ENCODE measurements at regions not wholly inside any gene's neighbourhood (a gene's known extent, or its start where the extent isn't known, plus 50 kb on each side); places are given as distances from the start of the nearest gene placed in this dataset.
A peak's percentile ranks its signal among the peaks of the same experiment; 100 is the strongest.

- DNase-seq = no peak
Measured at GRCh38 chr10:36351159-36351558, 709.1 kb upstream of the FZD8 start.

- DNase-seq = peak; percentile 96
Measured at GRCh38 chr10:36349445-36350078, 707.5 kb upstream of the FZD8 start.

GRCh38 chr10:36345807-36346206, 703.7 kb upstream of the FZD8 start:
- DNase-seq = peak; percentile 28

GRCh38 chr10:36345175-36345533, 703.1 kb upstream of the FZD8 start:
- DNase-seq = no peak

GRCh38 chr10:36344240-36345174, 702.4 kb upstream of the FZD8 start:
- peak; percentile 69 for DNase-seq

- DNase-seq = no peak
Measured at GRCh38 chr10:36342781-36343180, 700.7 kb upstream of the FZD8 start.

GRCh38 chr10:36341471-36341870, 699.4 kb upstream of the FZD8 start:
- no peak for DNase-seq

- DNase-seq = peak; percentile 50
Measured at GRCh38 chr10:36336315-36336714, 694.2 kb upstream of the FZD8 start.

- no peak for DNase-seq
Measured at GRCh38 chr10:36333446-36333845, 691.4 kb upstream of the FZD8 start.

GRCh38 chr10:36332926-36333325, 690.8 kb upstream of the FZD8 start:
- no peak for DNase-seq

- no peak for DNase-seq
Measured at GRCh38 chr10:36331121-36331520, 689.0 kb upstream of the FZD8 start.

GRCh38 chr10:36325815-36326214, 683.7 kb upstream of the FZD8 start:
- DNase-seq = no peak

GRCh38 chr10:36324831-36325230, 682.7 kb upstream of the FZD8 start:
- no peak for DNase-seq

- no peak for DNase-seq
Measured at GRCh38 chr10:36313142-36313541, 671.0 kb upstream of the FZD8 start.

- DNase-seq = no peak
Measured at GRCh38 chr10:36303896-36304295, 661.8 kb upstream of the FZD8 start.

GRCh38 chr10:36302086-36302485, 660.0 kb upstream of the FZD8 start:
- DNase-seq = no peak

GRCh38 chr10:36301539-36301938, 659.4 kb upstream of the FZD8 start:
- no peak for DNase-seq

- no peak for DNase-seq
Measured at GRCh38 chr10:36301139-36301538, 659.0 kb upstream of the FZD8 start.

- no peak for DNase-seq
Measured at GRCh38 chr10:36283827-36284226, 641.7 kb upstream of the FZD8 start.

- peak; percentile 60 for DNase-seq
Measured at GRCh38 chr10:36281831-36282331, 639.8 kb upstream of the FZD8 start.

- DNase-seq = peak; percentile 2
Measured at GRCh38 chr10:36280890-36281499, 638.9 kb upstream of the FZD8 start.

- DNase-seq = peak; percentile 71
Measured at GRCh38 chr10:36280321-36280741, 638.2 kb upstream of the FZD8 start.

- peak; percentile 6 for DNase-seq
Measured at GRCh38 chr10:36278176-36278575, 636.1 kb upstream of the FZD8 start.

GRCh38 chr10:36277459-36277858, 635.4 kb upstream of the FZD8 start:
- DNase-seq = no peak
